ENCODE measurements at regions not wholly inside any gene's neighbourhood (a gene's known extent, or its start where the extent isn't known, plus 50 kb on each side); places are given as distances from the start of the nearest gene placed in this dataset.
A peak's percentile ranks its signal among the peaks of the same experiment; 100 is the strongest.
"Not testable (repeated sequence)": the region's sequence is repeated elsewhere in the genome, so short reads cannot be mapped to it uniquely, and the experiment has no call there.

DNA sequence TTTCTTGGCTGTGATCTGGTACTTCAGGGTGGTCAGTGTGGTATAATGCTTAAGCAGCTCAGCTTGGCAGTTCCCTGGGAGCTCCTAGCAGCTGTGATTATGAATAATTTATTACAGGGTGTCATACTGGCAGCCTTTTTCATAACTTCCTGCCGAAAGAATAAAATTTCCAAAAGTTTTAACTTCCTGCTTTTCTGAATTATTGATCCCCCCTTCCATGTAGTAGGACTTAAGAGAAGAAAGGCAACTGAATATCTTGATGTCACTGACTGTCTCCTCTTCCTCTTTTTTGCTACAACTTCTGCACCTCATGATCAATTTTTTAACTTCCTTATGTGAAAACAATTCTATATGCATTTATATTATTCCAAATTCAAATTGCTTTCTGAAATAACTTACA, 74.3 kb upstream of the SPEF2 start:
- no peak for FAIRE-seq
- TF ChIP-seq, protein P1, sequence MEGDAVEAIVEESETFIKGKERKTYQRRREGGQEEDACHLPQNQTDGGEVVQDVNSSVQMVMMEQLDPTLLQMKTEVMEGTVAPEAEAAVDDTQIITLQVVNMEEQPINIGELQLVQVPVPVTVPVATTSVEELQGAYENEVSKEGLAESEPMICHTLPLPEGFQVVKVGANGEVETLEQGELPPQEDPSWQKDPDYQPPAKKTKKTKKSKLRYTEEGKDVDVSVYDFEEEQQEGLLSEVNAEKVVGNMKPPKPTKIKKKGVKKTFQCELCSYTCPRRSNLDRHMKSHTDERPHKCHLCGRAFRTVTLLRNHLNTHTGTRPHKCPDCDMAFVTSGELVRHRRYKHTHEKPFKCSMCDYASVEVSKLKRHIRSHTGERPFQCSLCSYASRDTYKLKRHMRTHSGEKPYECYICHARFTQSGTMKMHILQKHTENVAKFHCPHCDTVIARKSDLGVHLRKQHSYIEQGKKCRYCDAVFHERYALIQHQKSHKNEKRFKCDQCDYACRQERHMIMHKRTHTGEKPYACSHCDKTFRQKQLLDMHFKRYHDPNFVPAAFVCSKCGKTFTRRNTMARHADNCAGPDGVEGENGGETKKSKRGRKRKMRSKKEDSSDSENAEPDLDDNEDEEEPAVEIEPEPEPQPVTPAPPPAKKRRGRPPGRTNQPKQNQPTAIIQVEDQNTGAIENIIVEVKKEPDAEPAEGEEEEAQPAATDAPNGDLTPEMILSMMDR (IDR thresholded peaks at IDR 0.05), result no peak
- DNase-seq, result no peak

DNA sequence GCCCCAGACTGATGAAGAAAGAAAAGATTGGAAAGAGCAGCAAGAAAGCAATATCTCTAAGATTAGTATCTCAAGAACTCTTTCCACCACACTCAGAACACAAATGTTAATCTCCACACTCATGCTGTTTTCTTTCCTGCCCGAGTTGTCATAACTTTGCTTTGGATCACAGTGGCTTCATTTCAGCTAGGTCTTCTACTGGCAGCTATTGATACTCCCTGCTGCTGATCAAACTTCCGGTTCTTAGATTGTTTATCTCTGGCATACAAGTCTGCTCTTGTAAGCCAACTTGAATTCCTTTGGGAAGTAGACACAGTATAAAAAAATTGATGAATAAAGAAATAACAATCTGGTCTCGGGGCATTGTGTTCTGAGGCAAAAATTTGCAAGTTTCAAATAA, 77.7 kb upstream of the SPEF2 start:
- Histone ChIP-seq H3K4me3 (no peak overlapping the region), H3K36me3 (no peaks in the 10 kb centered on the region), H3K4me1 (no peaks in the 10 kb centered on the region), H3K9me3 (no peaks in the 10 kb centered on the region), H3K27ac (no peak overlapping the region), H3K27me3 (no peaks in the 10 kb centered on the region)
- TF ChIP-seq, protein P1 (IDR thresholded peaks at IDR 0.05), result no peak
- ATAC-seq (no peak), FAIRE-seq (no peak), DNase-seq (no peak)
- 41 to 46% methylated on average over 3 of the region's 3 CpGs for WGBS, 2 donors
- intact Hi-C loops (cut with DNase I), result no loop called here

More for the DNA sequence above, 74.3 kb upstream of the SPEF2 start:
- Histone ChIP-seq H3K9me3 (no peaks in the 10 kb centered on the region), H3K4me3 (no peak overlapping the region), H3K27me3 (no peaks in the 10 kb centered on the region), H3K36me3 (no peaks in the 10 kb centered on the region), H3K27ac (no peak overlapping the region), H3K4me1 (no peaks in the 10 kb centered on the region)
- ATAC-seq, result no peak
- intact Hi-C loops (cut with DNase I), result no loop called here
- 17 to 35% methylated on average over 1 of the region's 1 CpG for WGBS, 2 donors

DNA sequence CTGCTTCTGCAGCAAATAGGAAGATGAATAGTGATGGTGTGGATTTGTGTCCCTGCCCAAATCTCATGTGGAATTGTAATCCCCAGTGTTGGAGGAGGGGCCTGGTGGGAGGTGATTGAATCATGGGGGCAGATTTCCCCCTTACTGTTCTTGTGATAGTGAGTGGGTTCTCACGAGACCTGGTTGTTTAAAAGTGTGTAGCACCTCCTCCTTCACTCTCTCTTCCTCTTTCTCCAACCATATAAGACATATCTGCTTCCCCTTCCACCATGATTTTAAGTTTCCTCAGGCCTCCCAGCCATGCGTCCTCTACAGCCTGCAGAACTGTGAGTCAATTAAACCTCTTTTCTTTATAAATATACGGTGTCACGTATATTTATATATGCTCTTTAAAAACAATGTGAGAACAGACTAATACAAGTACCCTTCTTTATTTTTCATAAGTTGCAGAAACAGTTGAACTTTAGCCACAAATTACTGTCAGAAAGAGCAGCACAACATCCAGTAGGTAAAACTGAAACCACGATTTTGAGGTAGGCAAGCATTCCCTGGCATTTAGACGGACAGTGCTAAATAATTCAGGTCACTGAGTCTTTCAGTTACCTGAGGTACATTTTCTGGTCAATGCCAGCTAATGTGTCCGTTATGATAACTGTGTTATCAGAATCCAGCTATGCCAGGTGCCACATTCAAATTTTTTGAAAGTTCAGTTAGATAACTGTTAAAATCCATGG, 79.3 kb upstream of the SPEF2 start:
- H3K4me1 ChIP-seq, result no peaks in the 10 kb centered on the region
- TF ChIP-seq, protein P1 (IDR thresholded peaks at IDR 0.05), result no peak
- H3K27ac ChIP-seq, result no peak overlapping the region
- H3K36me3 ChIP-seq, result no peaks in the 10 kb centered on the region
- DNase-seq, result no peak
- intact Hi-C loops (cut with DNase I), result no loop called here
- no peak for FAIRE-seq
- no peak overlapping the region for H3K4me3 ChIP-seq
- 48 to 66% methylated on average over 7 of the region's 7 CpGs for WGBS, 2 donors
- no peaks in the 10 kb centered on the region for H3K27me3 ChIP-seq
- ATAC-seq, result no peak
- no peaks in the 10 kb centered on the region for H3K9me3 ChIP-seq

- DNase-seq (no peak), ATAC-seq (no peak), FAIRE-seq (no peak)
- Histone ChIP-seq H3K9me3 (no peaks in the 10 kb centered on the region), H3K27me3 (no peaks in the 10 kb centered on the region), H3K4me3 (no peak overlapping the region), H3K27ac (no peak overlapping the region), H3K4me1 (no peaks in the 10 kb centered on the region), H3K36me3 (no peaks in the 10 kb centered on the region)
- WGBS, 2 donors, result 80% methylated on average over 3 of the region's 3 CpGs
- TF ChIP-seq, protein P1 (IDR thresholded peaks at IDR 0.05), result no peak
- intact Hi-C loops (cut with DNase I), result no loop called here
Measured at GRCh38 chr5:35533156-35533555, 84.5 kb upstream of the SPEF2 start.

- FAIRE-seq, H3K4me1 ChIP-seq: not testable (repeated sequence)
Measured at GRCh38 chr5:35531553-35531952, 86.1 kb upstream of the SPEF2 start.

More at GRCh38 chr5:35531553-35531952, 86.1 kb upstream of the SPEF2 start:
- H3K4me3 ChIP-seq; H3K36me3 ChIP-seq; H3K27ac ChIP-seq; H3K27me3 ChIP-seq; intact Hi-C loops (cut with DNase I); H3K9me3 ChIP-seq; ATAC-seq: not testable (repeated sequence)
- DNase-seq, result peak in 1 of 6 donors; percentile 59
- WGBS, 2 donors, result 89 to 94% methylated on average over 22 to 29 of the region's 29 CpGs
